Kidney epithelial cell (primary cell): ENCODE measurements at regions not wholly inside any gene's neighbourhood (a gene's known extent, or its start where the extent isn't known, plus 50 kb on each side); places are given as distances from the start of the nearest gene placed in this dataset.

Experiments
- DNase-seq: peaks from one replicate; pipeline ENCODE4 v3.0.0-alpha.2; 2010; ENCODE audit warnings: low read depth
- H3K27me3 ChIP-seq: 2 replicates; pipeline ENCODE4 v1.6.0; 2011; ENCODE audit warnings: low read length; ENCODE audit not compliant: control insufficient read depth, insufficient read depth
- H3K36me3 ChIP-seq: 2 replicates; pipeline ENCODE4 v1.5.1; 2011; ENCODE audit warnings: low read length; ENCODE audit not compliant: control insufficient read depth, insufficient read depth
- H3K4me3 ChIP-seq: 2 replicates; pipeline ENCODE4 v1.5.1; 2011; ENCODE audit warnings: low read depth, mild to moderate bottlenecking, control low read depth, low read length
- CTCF ChIP-seq: IDR thresholded peaks from 2 replicates; pipeline ENCODE4 v1.5.1; 2011; ENCODE audit warnings: mild to moderate bottlenecking, moderate library complexity, low read length, control low read depth, inconsistent platforms; ENCODE audit not compliant: insufficient read depth, poor library complexity, severe bottlenecking

- no peak for TF ChIP-seq CTCF
- Histone ChIP-seq H3K36me3 (no peaks in the 10 kb centered on the region), H3K27me3 (peaks cover 14% of the 10 kb centered on the region), H3K4me3 (no peak overlapping the region)
- no peak for DNase-seq
Observed at GRCh38 chr18:75912829-75913228, 485.3 kb upstream of the SMIM21 start.

- Histone ChIP-seq H3K4me3 (no peak overlapping the region), H3K27me3 (no peaks in the 10 kb centered on the region), H3K36me3 (no peaks in the 10 kb centered on the region)
- DNase-seq, result no peak
- TF ChIP-seq CTCF, result no peak
Observed at GRCh38 chr18:75904416-75904815, 476.9 kb upstream of the SMIM21 start.

- Histone ChIP-seq H3K4me3 (no peak overlapping the region), H3K27me3 (no peaks in the 10 kb centered on the region), H3K36me3 (no peaks in the 10 kb centered on the region)
- DNase-seq, result no peak
- TF ChIP-seq CTCF, result no peak
Observed at GRCh38 chr18:75898651-75899050, 471.1 kb upstream of the SMIM21 start.

GRCh38 chr18:75897386-75897785 is 469.9 kb upstream of the SMIM21 start:
- Histone ChIP-seq H3K36me3 (no peaks in the 10 kb centered on the region), H3K4me3 (no peak overlapping the region), H3K27me3 (no peaks in the 10 kb centered on the region)
- DNase-seq, result no peak
- no peak for TF ChIP-seq CTCF

GRCh38 chr18:75896865-75897264 is 469.4 kb upstream of the SMIM21 start:
- Histone ChIP-seq H3K27me3 (no peaks in the 10 kb centered on the region), H3K36me3 (no peaks in the 10 kb centered on the region), H3K4me3 (no peak overlapping the region)
- peak; percentile 25 for TF ChIP-seq CTCF
- DNase-seq, result no peak

- Histone ChIP-seq H3K36me3 (no peaks in the 10 kb centered on the region), H3K27me3 (no peaks in the 10 kb centered on the region)
- TF ChIP-seq CTCF, result no peak
Observed at GRCh38 chr18:75895135-75895534, 467.6 kb upstream of the SMIM21 start.

More at GRCh38 chr18:75895135-75895534, 467.6 kb upstream of the SMIM21 start:
- no peak for DNase-seq
- H3K4me3 ChIP-seq, result no peak overlapping the region
